ENCODE measurements at regions not wholly inside any gene's neighbourhood (a gene's known extent, or its start where the extent isn't known, plus 50 kb on each side); places are given as distances from the start of the nearest gene placed in this dataset.

DNA sequence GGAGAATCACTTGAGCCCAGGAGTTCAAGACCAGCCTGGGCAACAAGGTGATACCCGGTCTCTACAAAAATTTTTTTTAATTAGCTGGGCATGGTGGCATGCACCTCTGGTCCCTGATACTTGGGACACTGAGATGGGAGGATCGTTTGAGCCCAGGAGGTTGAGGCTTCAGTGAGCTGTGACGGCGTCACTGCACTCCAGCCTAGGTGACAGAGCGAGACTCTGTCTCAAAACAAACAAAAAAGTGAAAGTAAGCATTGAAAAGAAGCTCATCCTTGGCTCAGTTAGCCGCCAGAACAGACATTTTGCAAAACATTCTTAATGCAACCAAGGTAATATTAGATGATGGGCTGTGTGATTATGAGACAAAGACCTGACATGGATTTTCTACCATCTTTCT is 223.3 kb upstream of the VCX3A start:
- TF ChIP-seq TEAD4 (IDR thresholded peaks at IDR 0.05) (no peak), TCF12 (IDR thresholded peaks at IDR 0.05; ENCODE audit: low read depth) (no peak), ZBTB7A (IDR thresholded peaks at IDR 0.05; ENCODE audit: low read depth) (no peak), EP300 (IDR thresholded peaks at IDR 0.05; ENCODE audit: borderline replicate concordance) (no peak), CREB1 (IDR thresholded peaks at IDR 0.05; ENCODE audit: low read depth) (no peak), CEBPB (IDR thresholded peaks at IDR 0.05) (no peak), NFIC (IDR thresholded peaks at IDR 0.05) (no peak), FOXM1 (IDR thresholded peaks at IDR 0.05; ENCODE audit: borderline replicate concordance, low read depth) (no peak), EGR1 (IDR thresholded peaks at IDR 0.05) (no peak), YY1 (IDR thresholded peaks at IDR 0.05; ENCODE audit: low read depth) (no peak), TAF1 (IDR thresholded peaks at IDR 0.05; ENCODE audit: low read depth) (no peak), RAD21 (IDR thresholded peaks at IDR 0.05; ENCODE audit: low read depth) (no peak)
- TF ChIP-seq, protein P1, sequence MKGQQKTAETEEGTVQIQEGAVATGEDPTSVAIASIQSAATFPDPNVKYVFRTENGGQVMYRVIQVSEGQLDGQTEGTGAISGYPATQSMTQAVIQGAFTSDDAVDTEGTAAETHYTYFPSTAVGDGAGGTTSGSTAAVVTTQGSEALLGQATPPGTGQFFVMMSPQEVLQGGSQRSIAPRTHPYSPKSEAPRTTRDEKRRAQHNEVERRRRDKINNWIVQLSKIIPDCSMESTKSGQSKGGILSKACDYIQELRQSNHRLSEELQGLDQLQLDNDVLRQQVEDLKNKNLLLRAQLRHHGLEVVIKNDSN (IDR thresholded peaks at IDR 0.05): no peak
- TF ChIP-seq, protein P2, sequence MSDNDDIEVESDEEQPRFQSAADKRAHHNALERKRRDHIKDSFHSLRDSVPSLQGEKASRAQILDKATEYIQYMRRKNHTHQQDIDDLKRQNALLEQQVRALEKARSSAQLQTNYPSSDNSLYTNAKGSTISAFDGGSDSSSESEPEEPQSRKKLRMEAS (IDR thresholded peaks at IDR 0.05): no peak
- TF ChIP-seq, protein P3, sequence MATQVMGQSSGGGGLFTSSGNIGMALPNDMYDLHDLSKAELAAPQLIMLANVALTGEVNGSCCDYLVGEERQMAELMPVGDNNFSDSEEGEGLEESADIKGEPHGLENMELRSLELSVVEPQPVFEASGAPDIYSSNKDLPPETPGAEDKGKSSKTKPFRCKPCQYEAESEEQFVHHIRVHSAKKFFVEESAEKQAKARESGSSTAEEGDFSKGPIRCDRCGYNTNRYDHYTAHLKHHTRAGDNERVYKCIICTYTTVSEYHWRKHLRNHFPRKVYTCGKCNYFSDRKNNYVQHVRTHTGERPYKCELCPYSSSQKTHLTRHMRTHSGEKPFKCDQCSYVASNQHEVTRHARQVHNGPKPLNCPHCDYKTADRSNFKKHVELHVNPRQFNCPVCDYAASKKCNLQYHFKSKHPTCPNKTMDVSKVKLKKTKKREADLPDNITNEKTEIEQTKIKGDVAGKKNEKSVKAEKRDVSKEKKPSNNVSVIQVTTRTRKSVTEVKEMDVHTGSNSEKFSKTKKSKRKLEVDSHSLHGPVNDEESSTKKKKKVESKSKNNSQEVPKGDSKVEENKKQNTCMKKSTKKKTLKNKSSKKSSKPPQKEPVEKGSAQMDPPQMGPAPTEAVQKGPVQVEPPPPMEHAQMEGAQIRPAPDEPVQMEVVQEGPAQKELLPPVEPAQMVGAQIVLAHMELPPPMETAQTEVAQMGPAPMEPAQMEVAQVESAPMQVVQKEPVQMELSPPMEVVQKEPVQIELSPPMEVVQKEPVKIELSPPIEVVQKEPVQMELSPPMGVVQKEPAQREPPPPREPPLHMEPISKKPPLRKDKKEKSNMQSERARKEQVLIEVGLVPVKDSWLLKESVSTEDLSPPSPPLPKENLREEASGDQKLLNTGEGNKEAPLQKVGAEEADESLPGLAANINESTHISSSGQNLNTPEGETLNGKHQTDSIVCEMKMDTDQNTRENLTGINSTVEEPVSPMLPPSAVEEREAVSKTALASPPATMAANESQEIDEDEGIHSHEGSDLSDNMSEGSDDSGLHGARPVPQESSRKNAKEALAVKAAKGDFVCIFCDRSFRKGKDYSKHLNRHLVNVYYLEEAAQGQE (IDR thresholded peaks at IDR 0.05; ENCODE audit: low read depth): no peak

DNA sequence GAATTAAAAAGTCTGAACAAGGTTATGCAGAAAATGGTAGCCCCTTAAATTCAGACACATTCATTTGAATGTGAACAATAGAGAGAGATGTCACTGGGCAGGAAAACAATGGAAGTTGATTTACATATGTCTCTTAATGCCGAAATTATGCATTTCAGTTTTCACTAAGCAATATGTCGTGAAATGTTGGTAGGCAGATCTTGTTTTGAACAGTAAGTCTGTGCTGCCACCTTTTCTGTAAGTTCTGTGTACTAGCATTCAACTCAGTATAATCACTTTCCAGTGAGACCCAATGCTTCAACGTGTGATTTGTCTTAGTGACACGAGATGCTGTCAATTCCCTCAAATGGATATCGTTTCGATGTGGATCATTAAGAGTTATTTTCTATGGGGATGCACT is 222.7 kb upstream of the VCX3A start:
- TF ChIP-seq, protein P2 (IDR thresholded peaks at IDR 0.05): no peak
- TF ChIP-seq FOXM1 (IDR thresholded peaks at IDR 0.05; ENCODE audit: borderline replicate concordance, low read depth) (no peak), NFIC (IDR thresholded peaks at IDR 0.05) (no peak), TEAD4 (IDR thresholded peaks at IDR 0.05) (no peak), EP300 (IDR thresholded peaks at IDR 0.05; ENCODE audit: borderline replicate concordance) (no peak), TAF1 (IDR thresholded peaks at IDR 0.05; ENCODE audit: low read depth) (no peak), CEBPB (IDR thresholded peaks at IDR 0.05) (no peak), EGR1 (IDR thresholded peaks at IDR 0.05) (no peak)

DNA sequence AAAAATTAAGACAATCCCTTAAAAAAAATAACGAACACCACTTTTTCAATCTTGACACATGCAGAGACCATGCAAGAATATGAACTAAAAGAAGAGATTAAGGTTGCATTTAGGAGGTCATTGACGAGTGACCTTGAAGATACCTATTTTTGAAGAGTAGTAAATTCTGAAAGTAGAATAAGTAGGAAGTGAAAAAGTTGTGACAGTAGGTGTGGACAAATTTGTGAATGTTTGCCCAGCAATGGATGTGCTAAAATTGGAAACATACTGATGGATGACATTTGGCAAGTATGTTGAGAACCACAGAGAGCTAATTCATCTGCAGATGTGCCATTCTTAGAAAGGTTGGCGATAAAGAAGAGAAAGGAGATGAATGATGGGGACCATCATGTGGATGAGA is 213.7 kb upstream of the VCX3A start:
- no peak for TF ChIP-seq EGR1 (IDR thresholded peaks at IDR 0.05)
- TF ChIP-seq TCF12 (IDR thresholded peaks at IDR 0.05; ENCODE audit: low read depth): no peak
- no peak for TF ChIP-seq NFIC (IDR thresholded peaks at IDR 0.05)
- TF ChIP-seq, protein P1 (IDR thresholded peaks at IDR 0.05): no peak
- no peak for TF ChIP-seq TAF1 (IDR thresholded peaks at IDR 0.05; ENCODE audit: low read depth)
- no peak for TF ChIP-seq ZBTB7A (IDR thresholded peaks at IDR 0.05; ENCODE audit: low read depth)
- TF ChIP-seq, protein P2 (IDR thresholded peaks at IDR 0.05): no peak

GRCh38 chrX:6738518-6739470 is 203.9 kb upstream of the VCX3A start:
- TF ChIP-seq EGR1 (IDR thresholded peaks at IDR 0.05) (no peak), TCF12 (IDR thresholded peaks at IDR 0.05; ENCODE audit: low read depth) (no peak), CEBPB (IDR thresholded peaks at IDR 0.05) (no peak), FOXM1 (IDR thresholded peaks at IDR 0.05; ENCODE audit: borderline replicate concordance, low read depth) (no peak), ZBTB7A (IDR thresholded peaks at IDR 0.05; ENCODE audit: low read depth) (no peak)
- TF ChIP-seq, protein P3 (IDR thresholded peaks at IDR 0.05; ENCODE audit: low read depth): no peak
- TF ChIP-seq, protein P2 (IDR thresholded peaks at IDR 0.05): no peak
- TF ChIP-seq, protein P1 (IDR thresholded peaks at IDR 0.05): no peak
